Activated CD8-positive, alpha-beta memory T cell treated with anti-CD3 and anti-CD28 coated beads for 4 hours (primary cell): ENCODE measurements at regions not wholly inside any gene's neighbourhood (a gene's known extent, or its start where the extent isn't known, plus 50 kb on each side); places are given as distances from the start of the nearest gene placed in this dataset.
"Not testable (repeated sequence)": the region's sequence is repeated elsewhere in the genome, so short reads cannot be mapped to it uniquely, and the experiment has no call there.

Source experiments
- DNase-seq, 2 donors: peaks; one replicate each; pipeline ENCODE4 v3.0.0-alpha.2; 2020; ENCODE audit warnings: low read depth in 2 of 2

GRCh38 chr6:100099189-100100074 lies 105.4 kb upstream of the MCHR2 start:
- DNase-seq: no peak

DNA sequence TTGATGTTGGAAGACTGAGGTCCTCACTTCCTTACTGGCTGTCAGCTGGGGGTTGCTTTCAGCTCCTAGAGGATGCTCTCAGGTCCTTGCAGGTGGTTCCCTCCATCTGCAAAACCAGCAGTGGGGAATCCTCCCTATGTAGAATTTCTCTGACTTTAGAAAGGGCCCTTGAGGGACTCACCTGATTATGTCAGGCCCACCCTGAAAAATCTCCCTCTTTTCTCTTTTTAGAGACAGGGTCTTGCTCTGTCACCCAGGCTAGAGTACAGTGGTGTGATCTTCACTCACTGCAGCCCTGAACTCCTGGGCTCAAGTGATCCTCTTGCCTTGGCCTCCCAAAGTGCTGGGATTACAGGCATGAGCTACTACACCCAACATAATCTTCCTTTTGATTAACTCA lies 102.9 kb upstream of the MCHR2 start:
- no peak for DNase-seq

DNA sequence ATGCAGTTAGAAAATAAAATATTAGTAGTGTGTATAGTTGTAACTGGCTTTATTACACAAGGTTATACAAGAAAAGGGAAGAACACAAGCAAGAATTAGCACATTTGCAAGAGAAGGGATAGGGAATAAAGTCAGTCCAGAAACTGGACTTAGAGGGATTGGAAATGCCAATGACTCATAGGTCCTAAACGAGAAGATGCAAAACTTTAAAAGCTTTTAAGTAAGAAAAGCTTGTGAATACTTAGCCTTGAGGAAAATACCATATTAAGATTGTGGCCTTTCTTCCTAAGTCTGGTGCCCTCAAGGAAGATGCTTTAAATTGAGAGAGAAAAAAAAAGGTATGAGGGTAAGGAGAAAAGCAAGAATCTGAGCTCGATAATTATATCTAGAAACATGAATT lies 102.3 kb upstream of the MCHR2 start:
- DNase-seq: no peak

DNA sequence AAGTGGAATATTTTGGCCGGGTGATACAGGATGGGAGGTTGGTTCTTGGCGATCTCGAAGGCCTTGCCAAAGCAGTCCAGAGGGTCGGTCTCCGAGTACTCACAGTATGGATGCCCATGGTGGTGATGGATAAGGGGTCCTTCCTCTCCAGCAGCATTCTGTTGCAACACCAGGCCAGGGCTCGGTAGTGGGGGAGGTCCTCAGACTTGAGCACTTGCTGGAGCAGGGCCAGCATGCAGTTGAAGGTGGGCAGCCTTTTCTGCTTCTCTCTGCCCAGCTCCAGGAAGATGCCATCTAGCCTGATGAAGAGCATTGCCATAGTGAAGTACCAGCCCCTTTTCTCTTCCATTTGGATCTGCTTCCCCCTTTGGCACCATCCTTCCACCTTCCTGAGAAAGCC lies 99.4 kb upstream of the MCHR2 start:
- DNase-seq: no peak

- no peak for DNase-seq
These were observed 94.0 kb upstream of the MCHR2 start for GRCh38 chr6:100088009-100088408.

- DNase-seq: no peak
These were observed 91.0 kb upstream of the MCHR2 start for GRCh38 chr6:100084991-100085364.

GRCh38 chr6:100084316-100084990 lies 90.4 kb upstream of the MCHR2 start:
- no peak for DNase-seq

GRCh38 chr6:100078509-100078908 lies 84.5 kb upstream of the MCHR2 start:
- no peak for DNase-seq

DNA sequence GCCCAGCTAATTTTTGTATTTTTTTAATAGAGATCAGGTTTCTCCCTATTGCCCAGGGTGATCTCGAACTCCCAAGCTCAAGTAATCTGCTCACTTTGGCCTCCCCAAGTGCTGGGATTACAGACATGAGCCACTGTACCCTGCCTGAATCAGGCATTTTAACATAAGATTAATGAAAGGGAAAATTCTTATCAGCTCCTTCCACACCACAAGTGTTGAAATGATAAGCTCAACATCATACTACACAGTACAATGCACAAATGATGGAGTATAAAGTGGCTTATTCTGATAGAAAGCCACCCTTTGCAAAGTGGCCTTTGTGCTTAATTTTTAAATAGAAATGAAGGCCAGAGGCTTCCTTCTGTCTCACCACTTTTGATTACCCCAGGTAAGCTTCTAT lies 71.3 kb upstream of the MCHR2 start:
- no peak for DNase-seq

DNA sequence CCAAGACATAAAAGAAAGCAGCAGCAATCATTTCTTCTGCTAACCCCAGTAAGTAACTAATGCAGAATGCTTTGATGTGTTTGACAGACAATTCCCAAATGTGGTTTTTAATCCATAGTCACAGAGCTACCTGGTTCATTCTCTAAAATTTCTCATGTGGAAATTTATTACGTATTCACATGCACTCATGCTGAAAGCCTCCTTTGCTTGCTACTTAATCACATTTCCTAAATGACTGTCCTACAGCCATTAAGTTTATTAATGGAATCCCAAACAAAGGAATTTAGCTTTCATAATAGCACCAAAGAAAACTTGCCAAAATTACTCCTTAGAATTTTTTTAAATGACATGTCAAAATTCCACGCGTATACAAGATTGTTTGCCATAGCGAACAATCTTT lies 68.6 kb upstream of the MCHR2 start:
- DNase-seq: no peak

DNA sequence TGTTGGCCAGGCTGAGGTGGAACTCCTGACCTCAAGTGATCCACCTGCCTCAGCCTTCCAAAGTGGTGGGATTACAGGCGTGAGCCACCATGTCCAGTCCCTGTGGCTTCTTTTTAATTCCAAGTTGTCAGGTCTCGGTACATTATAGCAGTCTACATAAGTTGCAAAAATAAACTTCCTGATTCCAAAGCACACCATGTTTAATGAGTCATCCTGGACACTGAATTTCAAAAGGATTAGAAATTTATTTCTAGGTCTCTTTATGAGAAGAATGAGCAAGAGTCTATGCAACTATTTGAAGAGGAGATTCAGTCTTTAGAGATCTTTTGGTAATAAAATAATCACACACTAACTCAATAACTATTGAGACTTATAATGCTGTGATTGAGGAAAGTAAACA lies 63.9 kb upstream of the MCHR2 start:
- no peak for DNase-seq

DNA sequence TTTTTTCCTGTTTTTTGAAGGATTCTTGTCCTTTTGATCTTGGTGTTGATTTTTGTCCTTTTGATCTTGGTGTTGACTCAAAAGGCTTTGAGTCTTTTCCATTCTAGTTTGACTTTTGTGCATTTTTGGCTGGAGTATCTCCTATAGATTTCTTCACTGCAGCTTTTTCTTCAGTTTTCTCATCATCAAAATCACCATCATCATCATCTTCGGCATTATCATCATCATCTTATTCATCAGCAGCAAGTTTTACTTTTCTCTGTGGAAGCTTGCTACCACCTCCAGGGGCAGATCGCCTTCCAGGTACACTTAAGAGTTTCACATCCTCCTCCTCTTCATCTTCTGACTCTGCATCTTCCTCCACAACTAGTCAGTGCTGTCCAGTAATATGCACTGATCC lies 56.5 kb upstream of the MCHR2 start:
- DNase-seq: no peak

- DNase-seq: not testable (repeated sequence)
These were observed 49.9 kb upstream of the MCHR2 start for GRCh38 chr6:100043961-100044360.
